GM21367 (cell line): ENCODE measurements at regions not wholly inside any gene's neighbourhood (a gene's known extent, or its start where the extent isn't known, plus 50 kb on each side); places are given as distances from the start of the nearest gene placed in this dataset.

Experiments used
- ATAC-seq: cut with Tn5 transposase; IDR thresholded peaks from one replicate; pipeline ENCODE4 v1.9.1; 2021; ENCODE audit not compliant: unreplicated experiment

- ATAC-seq: no peak
These were observed 91.6 kb downstream of the HS1BP3 start for GRCh38 chr2:20559277-20559676.

- no peak for ATAC-seq
These were observed 90.9 kb downstream of the HS1BP3 start for GRCh38 chr2:20560011-20560410.

- no peak for ATAC-seq
These were observed 89.8 kb downstream of the HS1BP3 start for GRCh38 chr2:20560891-20561636.

- ATAC-seq: no peak
These were observed 89.1 kb downstream of the HS1BP3 start for GRCh38 chr2:20561637-20562454.

- ATAC-seq: no peak
These were observed 88.2 kb downstream of the HS1BP3 start for GRCh38 chr2:20562540-20563225.

GRCh38 chr2:20563251-20563650 lies 87.6 kb downstream of the HS1BP3 start:
- ATAC-seq: no peak

GRCh38 chr2:20563833-20564232 lies 87.1 kb downstream of the HS1BP3 start:
- ATAC-seq: no peak

GRCh38 chr2:20565101-20565622 lies 85.7 kb downstream of the HS1BP3 start:
- ATAC-seq: no peak

GRCh38 chr2:20565623-20566236 lies 85.2 kb downstream of the HS1BP3 start:
- ATAC-seq: no peak

- no peak for ATAC-seq
These were observed 84.6 kb downstream of the HS1BP3 start for GRCh38 chr2:20566331-20566730.

- ATAC-seq: no peak
These were observed 83.6 kb downstream of the HS1BP3 start for GRCh38 chr2:20567159-20567925.
